Right renal cortex interstitium (tissue), 3 donors: ENCODE measurements at regions not wholly inside any gene's neighbourhood (a gene's known extent, or its start where the extent isn't known, plus 50 kb on each side); places are given as distances from the start of the nearest gene placed in this dataset.
A peak's percentile ranks its signal among the peaks of the same experiment; 100 is the strongest.
"Not testable (repeated sequence)": the region's sequence is repeated elsewhere in the genome, so short reads cannot be mapped to it uniquely, and the experiment has no call there.

Experiments used
- DNase-seq, 3 donors: peaks; one replicate each; pipeline ENCODE4 v3.0.0-alpha.2; 2013; ENCODE audit warnings: low read depth in 3 of 3, low spot score in 2 of 3

GRCh38 chr4:130699004-130699403 lies 1603.1 kb downstream of the C4orf33 start:
- DNase-seq = no peak

DNA sequence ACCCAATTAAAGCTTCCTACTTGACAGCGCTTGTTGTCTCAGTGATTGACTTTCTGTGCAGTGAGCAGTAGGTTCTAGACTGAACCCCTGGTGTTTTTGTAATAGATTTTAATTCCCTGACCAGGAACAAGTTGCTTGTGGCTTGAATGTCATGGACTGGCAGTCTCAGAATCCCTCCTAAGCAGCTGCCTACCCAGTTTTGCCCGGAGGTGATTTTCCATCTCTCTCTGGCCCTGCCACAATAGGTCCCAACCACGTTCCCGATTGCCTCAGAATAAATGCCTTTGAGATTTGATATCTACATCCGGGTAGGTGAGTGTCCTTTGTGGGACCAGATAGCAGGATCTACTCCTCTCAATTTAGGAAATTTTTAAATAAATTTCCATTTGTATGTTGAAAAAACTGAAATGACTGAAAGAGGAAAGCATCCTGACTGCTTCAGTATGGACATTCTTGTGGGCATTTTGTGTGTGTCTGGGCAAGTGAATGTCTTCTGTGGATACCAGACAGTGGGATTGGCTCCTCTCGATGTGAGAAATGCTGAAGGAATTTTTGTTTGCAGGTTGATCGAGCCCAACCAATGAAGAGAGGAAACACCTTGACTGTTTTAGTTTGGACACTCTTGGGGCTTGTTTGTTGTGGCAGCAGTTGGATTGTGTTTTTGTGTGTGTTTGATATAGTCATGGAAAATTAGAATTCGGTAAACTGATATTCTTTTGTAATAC lies 1607.4 kb downstream of the C4orf33 start:
- no peak for DNase-seq

- no peak for DNase-seq
Measured at GRCh38 chr4:130705023-130705422, 1609.1 kb downstream of the C4orf33 start.

DNA sequence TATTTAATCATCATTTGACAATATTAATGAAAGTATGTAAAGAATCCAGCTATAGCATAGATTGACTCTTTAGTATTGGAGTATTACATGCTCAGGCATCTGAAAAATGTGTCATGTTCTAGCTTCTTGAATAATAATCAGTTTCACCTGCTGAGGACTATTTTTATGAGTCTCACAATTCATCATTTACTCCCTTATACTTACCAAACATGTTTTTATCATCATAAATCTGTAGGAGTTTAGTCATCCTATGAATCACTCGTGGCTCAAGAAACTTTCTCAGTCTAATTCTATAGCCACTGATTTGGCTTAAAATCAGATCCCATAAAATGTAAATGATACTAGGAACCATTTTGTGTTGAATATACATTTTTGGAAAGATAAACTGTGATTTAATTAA lies 1616.1 kb downstream of the C4orf33 start:
- DNase-seq = no peak

DNA sequence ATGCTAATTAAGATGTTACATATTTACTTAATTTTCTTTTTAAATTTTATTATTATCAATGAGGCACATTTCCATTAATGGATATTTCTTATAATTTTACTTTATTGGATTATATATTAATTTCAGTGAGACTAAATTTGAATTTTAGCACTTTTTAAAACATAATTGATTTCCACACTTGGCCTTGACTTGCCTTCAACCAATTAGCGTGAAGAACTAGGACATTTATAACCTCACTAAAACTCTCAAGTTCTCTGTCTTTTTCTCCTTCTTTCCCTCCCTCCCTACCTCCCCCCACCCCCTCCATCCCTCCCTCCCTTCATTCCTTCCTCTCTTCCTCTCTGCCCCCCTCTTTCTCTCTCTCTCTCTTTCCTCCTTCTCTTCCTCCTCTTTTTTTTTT lies 1618.1 kb downstream of the C4orf33 start:
- no peak for DNase-seq

DNA sequence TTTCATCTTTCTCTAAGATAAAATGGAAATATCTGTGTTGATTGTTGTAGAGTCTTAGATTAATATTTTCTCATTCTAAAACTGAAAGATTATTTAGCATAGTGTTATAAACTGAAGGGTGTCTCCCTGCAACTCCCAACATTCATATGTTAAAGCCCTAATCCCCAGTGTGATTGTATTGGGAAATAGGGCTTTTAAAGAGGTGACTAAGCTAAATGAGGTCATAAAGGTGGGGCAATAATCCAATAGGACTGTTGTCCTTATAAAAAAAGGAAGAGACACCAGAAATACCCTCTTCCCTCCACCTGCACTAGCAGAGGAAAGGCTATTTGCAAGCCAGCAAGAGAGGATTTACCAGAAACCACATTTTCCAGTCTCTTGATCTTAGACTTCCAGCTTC lies 1626.4 kb downstream of the C4orf33 start:
- no peak for DNase-seq

DNA sequence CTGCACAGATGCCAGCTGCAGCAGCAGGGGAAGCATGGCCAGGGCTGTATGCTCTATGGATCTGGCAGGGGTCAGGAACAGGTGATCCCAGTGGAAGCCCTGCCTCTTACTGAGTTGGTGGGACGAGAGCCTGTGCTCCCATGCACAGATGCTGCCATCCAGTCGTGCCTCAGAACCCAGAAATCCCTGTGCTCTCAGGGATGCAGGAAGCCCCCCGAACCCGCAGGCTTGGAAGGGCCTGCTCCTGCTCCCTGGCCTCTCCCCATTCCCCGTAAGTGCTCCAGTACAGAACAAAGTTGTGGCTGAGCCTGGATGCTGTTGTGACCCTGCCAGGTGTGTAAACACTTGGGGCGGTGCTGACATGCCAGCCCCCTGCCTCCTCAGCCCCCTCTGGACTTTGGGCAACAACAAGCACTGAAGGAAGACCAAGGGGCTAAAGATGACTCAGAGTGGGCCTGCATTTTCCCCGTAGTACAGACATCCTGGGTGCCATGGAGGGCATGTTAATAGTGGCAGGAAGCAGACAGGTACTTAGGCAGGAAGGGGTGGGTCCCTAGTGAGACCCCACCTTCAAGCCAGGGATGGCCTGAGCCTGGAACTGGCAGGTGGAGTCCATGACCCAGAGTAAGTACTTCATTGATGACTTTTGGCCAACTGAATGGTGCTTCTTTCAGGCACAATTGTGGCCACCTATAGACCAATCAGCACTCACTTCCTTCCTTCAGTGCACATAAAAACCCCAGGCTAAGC lies 1640.7 kb downstream of the C4orf33 start:
- DNase-seq = no peak

GRCh38 chr4:130738233-130738632 lies 1642.3 kb downstream of the C4orf33 start:
- no peak for DNase-seq

- no peak for DNase-seq
Measured at GRCh38 chr4:130747842-130748241, 1651.9 kb downstream of the C4orf33 start.

DNA sequence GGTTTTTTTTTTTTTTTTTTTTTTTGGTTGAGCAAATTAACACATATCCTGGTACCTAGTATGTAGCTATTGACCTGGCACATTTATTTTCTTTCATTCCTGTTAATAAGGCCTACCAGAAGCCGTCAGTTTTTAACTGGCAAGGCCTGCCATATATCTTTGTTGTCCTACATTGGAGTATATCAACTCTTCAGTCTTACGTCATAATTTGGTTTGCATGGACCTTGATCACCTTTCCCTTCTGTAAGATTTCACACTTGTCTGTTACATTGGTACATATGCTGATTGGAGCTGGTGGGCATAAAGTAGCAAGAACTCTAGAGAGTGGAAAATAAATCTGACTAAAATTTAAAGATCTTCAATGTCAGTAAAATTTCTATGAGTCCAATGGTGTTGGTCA lies 1658.0 kb downstream of the C4orf33 start:
- DNase-seq = no peak

DNA sequence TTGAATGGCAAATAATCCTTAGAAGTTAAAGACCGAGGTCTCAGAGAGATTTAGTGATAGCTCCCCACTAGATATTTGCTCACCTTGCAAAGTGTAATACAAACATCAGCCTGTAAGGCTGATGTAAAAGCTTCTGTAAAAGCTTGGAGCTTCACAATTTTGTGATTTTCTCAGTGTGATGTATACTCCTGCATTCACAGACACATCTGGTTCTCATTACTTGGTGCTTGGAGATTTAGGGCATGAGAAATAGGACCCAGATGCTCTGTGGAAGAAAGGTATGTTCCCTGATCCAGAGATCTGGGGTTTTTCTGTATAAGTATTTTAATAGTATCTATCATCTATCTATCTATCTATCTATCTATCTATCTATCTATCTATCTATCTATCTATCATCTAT lies 1664.3 kb downstream of the C4orf33 start:
- no peak for DNase-seq

DNA sequence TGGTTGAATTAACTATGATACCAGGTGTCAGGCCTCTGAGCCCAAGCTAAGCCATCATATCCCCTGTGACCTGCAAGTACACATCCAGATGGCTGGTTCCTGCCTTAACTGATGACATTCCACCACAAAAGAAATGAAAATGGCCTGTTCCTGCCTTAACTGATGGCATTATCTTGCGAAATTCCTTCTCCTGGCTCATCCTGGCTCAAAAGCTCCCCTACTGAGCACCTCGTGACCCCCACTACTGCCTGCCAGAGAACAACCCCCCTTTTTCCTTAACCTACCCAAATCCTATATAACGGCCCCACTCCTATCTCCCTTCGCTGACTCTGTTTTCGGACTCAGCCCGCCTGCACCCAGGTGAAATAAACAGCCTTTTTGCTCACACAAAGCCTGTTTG lies 1671.4 kb downstream of the C4orf33 start:
- not testable (repeated sequence) for DNase-seq

DNA sequence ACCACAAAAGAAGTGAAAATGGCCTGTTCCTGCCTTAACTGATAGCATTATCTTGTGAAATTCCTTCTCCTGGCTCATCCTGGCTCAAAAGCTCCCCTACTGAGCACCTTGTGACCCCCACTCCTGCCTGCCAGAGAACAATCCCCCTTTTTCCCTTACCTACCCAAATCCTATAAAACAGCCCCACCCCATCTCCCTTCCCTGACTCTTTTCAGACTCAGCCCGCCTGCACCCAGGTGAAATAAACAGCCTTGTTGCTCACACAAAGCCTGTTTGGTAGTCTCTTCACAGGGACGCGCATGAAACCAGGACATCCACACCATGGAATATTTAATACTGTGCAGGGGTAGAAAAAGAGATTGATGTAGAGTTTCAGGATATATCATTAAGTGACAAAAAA lies 1677.0 kb downstream of the C4orf33 start:
- DNase-seq = not testable (repeated sequence)

- no peak for DNase-seq
Measured at GRCh38 chr4:130808492-130808891, 1712.5 kb downstream of the C4orf33 start.

DNA sequence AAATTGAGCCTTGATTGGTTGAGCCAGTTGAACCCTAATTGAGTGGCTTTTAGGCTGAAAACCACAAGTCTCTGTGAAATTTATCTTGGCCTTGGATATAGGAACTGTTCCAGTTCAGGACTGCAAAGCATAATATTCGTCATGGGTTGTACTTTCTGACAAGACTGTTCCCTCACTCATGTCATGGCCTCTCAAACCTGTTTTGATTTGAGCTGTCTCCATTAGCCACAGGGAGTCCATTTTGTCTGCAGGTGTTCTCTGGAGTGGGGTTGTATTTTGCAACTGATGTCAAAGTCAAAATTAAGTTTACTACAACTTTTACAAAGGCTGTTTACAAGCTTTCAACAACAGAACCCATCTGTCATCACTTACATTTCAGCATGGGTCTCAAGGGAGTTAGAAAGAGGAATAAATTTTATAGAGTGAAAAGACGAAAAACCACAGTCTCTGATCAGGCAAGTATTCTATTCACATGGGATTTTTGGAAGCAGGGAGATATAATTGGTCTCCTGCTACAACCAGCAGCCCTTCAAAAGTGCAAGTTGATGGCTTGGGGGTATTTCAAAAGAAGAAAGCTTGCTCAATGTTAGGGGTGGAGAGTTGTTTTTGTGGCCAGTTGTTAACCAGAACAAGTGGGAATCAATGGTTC lies 1716.3 kb downstream of the C4orf33 start:
- no peak for DNase-seq

DNA sequence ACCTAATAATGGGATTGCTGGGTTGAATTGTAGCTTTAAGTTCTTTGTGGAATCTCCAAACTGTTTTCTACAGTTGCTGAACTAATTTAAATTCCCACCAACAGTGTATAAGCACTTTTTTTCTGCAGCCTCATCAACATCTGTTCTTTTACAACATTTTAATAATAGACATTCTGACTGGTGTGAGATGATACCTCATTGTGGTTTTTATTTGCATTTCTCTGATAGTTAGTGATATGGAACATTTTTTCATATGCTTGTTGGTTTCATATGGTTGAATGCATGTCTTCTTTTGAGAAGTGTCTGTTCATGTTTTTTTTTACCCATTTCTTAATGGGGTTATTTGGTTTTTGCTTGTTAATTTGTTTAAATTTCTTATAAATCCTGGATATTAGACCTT lies 1718.9 kb downstream of the C4orf33 start:
- DNase-seq = no peak

DNA sequence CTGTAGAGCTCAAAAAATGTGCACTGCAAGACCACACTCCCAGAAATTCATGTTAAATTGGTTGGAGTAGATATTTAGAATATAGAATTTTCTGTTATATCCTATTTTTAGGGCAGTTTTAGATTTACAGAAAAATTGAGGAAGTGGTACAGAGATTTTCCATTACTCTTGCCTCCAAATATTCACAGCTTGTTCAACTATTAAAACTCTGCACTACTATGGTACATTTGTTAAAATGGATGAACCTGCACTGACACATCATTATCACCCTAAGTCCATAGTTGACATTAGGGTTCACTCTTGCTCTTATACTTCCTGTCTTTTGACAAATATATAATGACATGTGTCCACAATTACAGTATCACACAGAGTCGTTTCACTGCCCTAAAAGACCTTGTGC lies 1724.5 kb downstream of the C4orf33 start:
- no peak for DNase-seq

GRCh38 chr4:130825284-130825683 lies 1729.3 kb downstream of the C4orf33 start:
- no peak for DNase-seq

DNA sequence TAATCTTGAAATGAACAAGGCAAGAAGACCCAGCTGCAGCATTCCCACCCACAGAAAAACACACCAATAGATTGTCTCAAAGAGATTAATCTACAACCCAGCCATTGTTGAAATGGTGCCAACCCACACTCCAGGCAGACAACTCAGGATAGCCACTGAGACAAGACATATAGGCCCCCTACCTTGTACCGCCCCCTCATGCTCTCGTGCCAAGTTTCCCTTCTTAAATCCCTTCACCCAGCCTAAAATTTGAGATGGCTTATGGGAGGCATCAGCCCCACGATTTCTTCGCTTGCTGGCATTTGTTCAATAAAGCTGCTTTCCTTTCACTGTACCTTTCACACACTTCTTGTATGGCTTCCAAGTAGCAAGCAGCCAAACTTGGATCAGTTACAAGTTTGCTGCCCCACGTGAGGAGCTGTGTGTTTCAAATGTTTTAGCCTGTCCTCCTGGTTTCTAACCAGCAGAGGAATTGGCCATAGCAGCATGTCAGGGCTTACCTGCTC lies 1754.1 kb downstream of the C4orf33 start:
- peak in 2 of 3 donors; percentile 4 for DNase-seq

- DNase-seq = no peak
Measured at GRCh38 chr4:130851107-130851506, 1755.2 kb downstream of the C4orf33 start.

- no peak for DNase-seq
Measured at GRCh38 chr4:130851932-130852331, 1756.0 kb downstream of the C4orf33 start.

DNA sequence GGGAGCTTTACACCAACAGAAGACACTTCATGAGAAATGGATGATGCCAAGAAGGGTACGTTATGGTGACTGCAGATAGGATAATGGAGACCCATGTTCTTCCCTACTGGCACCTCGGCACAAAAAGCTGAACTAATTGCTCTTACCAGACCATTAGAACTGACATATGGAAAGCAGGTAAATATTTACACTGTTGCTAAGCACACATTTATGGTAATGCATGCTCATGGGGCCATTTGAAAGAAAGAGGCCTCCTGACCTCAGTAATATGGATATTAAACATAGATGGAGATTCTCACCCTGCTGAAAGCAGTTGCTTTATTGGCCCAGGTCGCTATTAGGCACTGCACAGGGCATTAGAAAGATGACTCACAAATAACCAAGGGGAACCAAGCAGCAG lies 1759.6 kb downstream of the C4orf33 start:
- DNase-seq = no peak
